ENCODE measurements at regions not wholly inside any gene's neighbourhood (a gene's known extent, or its start where the extent isn't known, plus 50 kb on each side); places are given as distances from the start of the nearest gene placed in this dataset.

DNA sequence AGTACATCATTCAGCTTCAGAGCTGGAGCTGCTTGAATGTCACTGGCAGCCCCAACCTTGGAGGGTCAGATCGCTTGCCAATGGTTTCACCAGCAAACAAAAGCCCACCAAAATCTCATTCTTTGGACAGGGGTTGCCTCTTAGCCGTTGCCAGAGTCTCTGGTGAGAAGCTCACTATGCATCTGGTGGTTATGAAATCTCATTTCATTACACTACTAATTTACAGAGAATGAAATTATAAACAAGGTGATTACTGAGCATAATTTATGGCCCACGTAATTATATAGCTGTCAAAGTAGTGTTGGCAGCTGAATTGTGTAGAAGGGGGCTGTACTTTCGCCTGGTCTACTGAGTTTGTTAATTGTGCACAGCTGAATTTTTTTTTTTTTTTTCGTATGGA, 688.9 kb upstream of the KIF2B start:
- TF ChIP-seq, protein P1, sequence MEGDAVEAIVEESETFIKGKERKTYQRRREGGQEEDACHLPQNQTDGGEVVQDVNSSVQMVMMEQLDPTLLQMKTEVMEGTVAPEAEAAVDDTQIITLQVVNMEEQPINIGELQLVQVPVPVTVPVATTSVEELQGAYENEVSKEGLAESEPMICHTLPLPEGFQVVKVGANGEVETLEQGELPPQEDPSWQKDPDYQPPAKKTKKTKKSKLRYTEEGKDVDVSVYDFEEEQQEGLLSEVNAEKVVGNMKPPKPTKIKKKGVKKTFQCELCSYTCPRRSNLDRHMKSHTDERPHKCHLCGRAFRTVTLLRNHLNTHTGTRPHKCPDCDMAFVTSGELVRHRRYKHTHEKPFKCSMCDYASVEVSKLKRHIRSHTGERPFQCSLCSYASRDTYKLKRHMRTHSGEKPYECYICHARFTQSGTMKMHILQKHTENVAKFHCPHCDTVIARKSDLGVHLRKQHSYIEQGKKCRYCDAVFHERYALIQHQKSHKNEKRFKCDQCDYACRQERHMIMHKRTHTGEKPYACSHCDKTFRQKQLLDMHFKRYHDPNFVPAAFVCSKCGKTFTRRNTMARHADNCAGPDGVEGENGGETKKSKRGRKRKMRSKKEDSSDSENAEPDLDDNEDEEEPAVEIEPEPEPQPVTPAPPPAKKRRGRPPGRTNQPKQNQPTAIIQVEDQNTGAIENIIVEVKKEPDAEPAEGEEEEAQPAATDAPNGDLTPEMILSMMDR (IDR thresholded peaks at IDR 0.05) = no peak
- TF ChIP-seq POLR2A (IDR thresholded peaks at IDR 0.05) = no peak

Data from esophagus squamous epithelium (tissue), 4 donors.